ENCODE measurements at regions not wholly inside any gene's neighbourhood (a gene's known extent, or its start where the extent isn't known, plus 50 kb on each side); places are given as distances from the start of the nearest gene placed in this dataset.

DNA sequence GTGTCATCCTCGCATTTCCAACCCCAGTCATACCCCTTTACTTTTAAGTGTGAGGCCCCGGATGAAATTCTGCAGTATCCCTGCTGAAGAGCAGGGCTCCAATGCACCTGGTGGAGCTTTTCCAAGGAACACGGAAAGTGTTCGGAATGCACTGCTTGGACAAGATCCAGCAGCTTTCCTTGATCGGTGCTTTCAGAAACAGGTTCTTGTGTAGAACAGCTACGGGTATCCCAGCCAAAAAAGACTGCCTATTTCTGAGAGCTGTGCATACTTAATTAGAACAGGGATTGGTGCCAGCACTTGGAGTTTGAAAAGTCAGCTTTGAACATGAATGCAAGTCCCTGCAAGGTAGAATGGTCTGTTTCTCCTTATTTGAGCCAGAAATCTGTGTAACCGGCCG lies 87.2 kb upstream of the C1QTNF9B start:
- H3K56ac ChIP-seq (ENCODE audit: insufficient read length, low read depth, low read length) = no peak overlapping the region
- H3K4me1 ChIP-seq (ENCODE audit: insufficient read depth, low read length) = no peaks in the 10 kb centered on the region
- no peak overlapping the region for H3K18ac ChIP-seq (ENCODE audit: insufficient read length, low read depth, low read length)
- H3K23me2 ChIP-seq (ENCODE audit: insufficient read length, low read depth, low read length, poor library complexity, severe bottlenecking) = peaks cover 8% of the 10 kb centered on the region
- H4K20me1 ChIP-seq (ENCODE audit: control insufficient read depth, insufficient read depth, insufficient read length) = no peaks in the 10 kb centered on the region
- DNase-seq = no peak
- no peak overlapping the region for H3K27ac Mint-ChIP-seq
- H3K79me2 ChIP-seq (ENCODE audit: insufficient read depth, low read length) = no peaks in the 10 kb centered on the region
- H2BK20ac ChIP-seq (ENCODE audit: low read depth, low read length, poor library complexity, severe bottlenecking) = no peak overlapping the region
- H3K14ac ChIP-seq (ENCODE audit: insufficient read depth, low read length) = no peak overlapping the region
- TF ChIP-seq, protein P1, sequence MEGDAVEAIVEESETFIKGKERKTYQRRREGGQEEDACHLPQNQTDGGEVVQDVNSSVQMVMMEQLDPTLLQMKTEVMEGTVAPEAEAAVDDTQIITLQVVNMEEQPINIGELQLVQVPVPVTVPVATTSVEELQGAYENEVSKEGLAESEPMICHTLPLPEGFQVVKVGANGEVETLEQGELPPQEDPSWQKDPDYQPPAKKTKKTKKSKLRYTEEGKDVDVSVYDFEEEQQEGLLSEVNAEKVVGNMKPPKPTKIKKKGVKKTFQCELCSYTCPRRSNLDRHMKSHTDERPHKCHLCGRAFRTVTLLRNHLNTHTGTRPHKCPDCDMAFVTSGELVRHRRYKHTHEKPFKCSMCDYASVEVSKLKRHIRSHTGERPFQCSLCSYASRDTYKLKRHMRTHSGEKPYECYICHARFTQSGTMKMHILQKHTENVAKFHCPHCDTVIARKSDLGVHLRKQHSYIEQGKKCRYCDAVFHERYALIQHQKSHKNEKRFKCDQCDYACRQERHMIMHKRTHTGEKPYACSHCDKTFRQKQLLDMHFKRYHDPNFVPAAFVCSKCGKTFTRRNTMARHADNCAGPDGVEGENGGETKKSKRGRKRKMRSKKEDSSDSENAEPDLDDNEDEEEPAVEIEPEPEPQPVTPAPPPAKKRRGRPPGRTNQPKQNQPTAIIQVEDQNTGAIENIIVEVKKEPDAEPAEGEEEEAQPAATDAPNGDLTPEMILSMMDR (conservative IDR thresholded peaks at IDR 0.05) = no peak
- no peak overlapping the region for H3K4me2 ChIP-seq (ENCODE audit: insufficient read depth, insufficient read length, low read length)
- H3K4ac ChIP-seq (ENCODE audit: low read depth, low read length) = no peak overlapping the region
- no peak overlapping the region for H4K91ac ChIP-seq (ENCODE audit: insufficient read length, low read depth, low read length)
- H2BK120ac ChIP-seq (ENCODE audit: low read depth, low read length, poor library complexity, severe bottlenecking) = no peak overlapping the region
- H2BK15ac ChIP-seq (ENCODE audit: low read depth, low read length) = no peak overlapping the region
- no peak overlapping the region for H2BK12ac ChIP-seq (ENCODE audit: insufficient read length, low read depth, low read length)
- H3K9ac ChIP-seq (ENCODE audit: extremely low read depth, insufficient read length, low read length) = no peak overlapping the region
- H3T11ph ChIP-seq (ENCODE audit: low read length) = no peak overlapping the region
- H3K27me3 ChIP-seq (ENCODE audit: insufficient read depth, low read length) = no peaks in the 10 kb centered on the region
- H3K4me3 Mint-ChIP-seq = no peak overlapping the region
- peaks cover 13% of the 10 kb centered on the region for H3K27me3 Mint-ChIP-seq (ENCODE audit: low read depth)
- no peak overlapping the region for H2BK5ac ChIP-seq (ENCODE audit: insufficient read length, low read length)
- H4K5ac ChIP-seq (ENCODE audit: insufficient read length, low read depth, low read length) = no peak overlapping the region
- no peak overlapping the region for H3K23ac ChIP-seq (ENCODE audit: insufficient read length, low read depth, low read length)
- H3K27ac ChIP-seq (ENCODE audit: insufficient read length, low read depth, low read length) = no peak overlapping the region
- H3K9me3 Mint-ChIP-seq = no peaks in the 10 kb centered on the region
- H4K8ac ChIP-seq (replicated peaks; ENCODE audit: insufficient read length, low read depth, low read length) = no peak overlapping the region
- no peaks in the 10 kb centered on the region for H3K36me3 Mint-ChIP-seq (ENCODE audit: insufficient read depth in 1 of 3, low read depth in 3 of 3)
- H3K9me3 ChIP-seq (ENCODE audit: control insufficient read depth, low read depth, low read length) = no peaks in the 10 kb centered on the region
- no peak overlapping the region for H2AK5ac ChIP-seq (ENCODE audit: insufficient read length, low read length)
- no CpG with 5 or more reads among the region's 8 CpGs for WGBS (ENCODE audit: extremely low coverage, insufficient read length, low lambda C conversion rate)
- peaks cover 6 to 9% of the 10 kb centered on the region in 2 experiments; a peak in 3 of 4 replicates for H3K4me1 Mint-ChIP-seq
- H2AFZ ChIP-seq (ENCODE audit: low read length) = no peak overlapping the region
- no peaks in the 10 kb centered on the region for H3K79me1 ChIP-seq (ENCODE audit: insufficient read depth, low read depth, low read length, poor library complexity, severe bottlenecking)
